ENCODE measurements at regions not wholly inside any gene's neighbourhood (a gene's known extent, or its start where the extent isn't known, plus 50 kb on each side); places are given as distances from the start of the nearest gene placed in this dataset.

DNA sequence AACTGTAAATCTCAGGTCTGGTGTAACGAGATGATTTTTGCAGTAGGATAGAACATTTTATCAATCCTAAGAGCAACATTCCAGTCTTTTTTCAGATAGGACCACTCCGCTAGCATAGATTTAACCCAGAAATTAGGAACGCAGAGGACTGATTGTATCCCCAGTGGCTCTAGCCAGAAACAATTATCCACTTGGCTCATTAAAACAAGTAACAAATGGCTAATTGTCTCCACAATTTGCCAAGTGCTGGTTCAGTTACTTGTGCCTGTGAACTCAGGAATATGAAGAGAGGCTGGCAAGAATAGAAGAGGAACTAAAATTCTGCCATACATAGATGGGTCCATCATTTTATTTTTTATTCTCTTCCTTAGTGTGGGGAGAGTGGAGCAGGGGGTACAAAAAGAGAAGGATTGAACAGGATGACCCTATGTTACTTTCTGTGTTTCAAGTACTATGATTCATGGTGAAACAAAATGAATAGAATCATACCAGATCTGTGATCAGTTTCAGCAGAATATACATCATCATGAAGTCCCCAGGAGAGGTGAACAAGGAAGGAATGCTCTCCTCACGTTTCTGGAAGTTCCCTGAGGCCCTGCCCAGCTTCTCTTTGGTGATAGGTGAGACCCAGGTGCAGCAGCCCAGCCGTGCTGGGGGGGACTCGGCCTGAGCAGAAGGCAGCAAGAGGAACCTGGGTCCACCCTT lies 121.6 kb downstream of the ARL4C start:
- H3K9me3 ChIP-seq (ENCODE audit: low read length): no peaks in the 10 kb centered on the region
- H3K4me3 ChIP-seq (ENCODE audit: low read depth, low read length, poor library complexity, severe bottlenecking): no peak overlapping the region
- peaks cover 25% of the 10 kb centered on the region for H3K4me1 ChIP-seq (ENCODE audit: insufficient read depth, low read length, poor library complexity, severe bottlenecking)
- no TSS peak for BruUV-seq (replicated peaks)
- CTCF ChIA-PET (ENCODE audit: unreplicated experiment): interaction anchor here (0.7 kb wide), 1 partner anchor 20 kb away, joined by 3 read pairs; no protein-coding TSS in a partner anchor
- H4K20me1 ChIP-seq (ENCODE audit: insufficient read depth, low read length): no peaks in the 10 kb centered on the region
- intact Hi-C loops (cut with micrococcal nuclease; ENCODE audit: unreplicated experiment): no loop called here
- no peak for DNase-seq (ENCODE audit: low spot score)
- no peak overlapping the region for H3K4me2 ChIP-seq (ENCODE audit: low read length)
- peak overlapping the region; percentile 43; the same call in 1 of the 2 replicates for H2AFZ ChIP-seq (ENCODE audit: low read length)
- H3K27ac ChIP-seq (ENCODE audit: low read depth, low read length, poor library complexity, severe bottlenecking): no peak overlapping the region
- H3K36me3 ChIP-seq (ENCODE audit: insufficient read depth, low read length): no peaks in the 10 kb centered on the region
- TF ChIP-seq EZH2phosphoT487 (IDR thresholded peaks at IDR 0.05; ENCODE audit: borderline replicate concordance, low read depth, low read length) (no peak), CTCF (conservative IDR thresholded peaks at IDR 0.05; ENCODE audit: low read length) (no peak)
- POLR2A ChIA-PET: interaction anchor here (0.6 to 1.0 kb wide), 2 partner anchors 19 to 38 kb away, joined by 3 read pairs; no protein-coding TSS in a partner anchor
- H3K79me2 ChIP-seq (ENCODE audit: insufficient read depth, low read depth, low read length): no peaks in the 10 kb centered on the region
- no peaks in the 10 kb centered on the region for H3K9me2 ChIP-seq (ENCODE audit: insufficient read depth, low read length)

DNA sequence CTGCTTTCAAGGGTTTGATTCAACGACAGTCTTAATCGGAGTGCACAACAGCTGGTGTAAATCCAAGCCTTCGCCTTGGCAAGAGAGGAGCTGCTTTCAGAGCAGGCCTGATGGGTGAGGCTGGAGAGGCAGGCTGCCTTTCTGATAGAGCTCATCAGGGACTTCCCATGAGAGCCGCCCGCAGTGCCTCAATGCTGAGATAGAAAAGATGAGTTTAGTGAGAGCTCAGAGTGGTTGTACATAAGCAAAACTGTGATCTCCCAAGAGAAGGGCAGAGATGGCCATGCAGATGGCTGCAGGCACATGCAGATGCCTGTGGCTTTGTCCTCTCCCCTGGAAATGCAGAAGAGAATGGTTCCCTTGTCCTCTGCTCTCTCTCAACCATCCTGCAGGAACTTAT lies 122.1 kb downstream of the ARL4C start:
- DNase-seq (ENCODE audit: low spot score): no peak
- H3K79me2 ChIP-seq (ENCODE audit: insufficient read depth, low read depth, low read length): no peaks in the 10 kb centered on the region
- TF ChIP-seq EZH2phosphoT487 (IDR thresholded peaks at IDR 0.05; ENCODE audit: borderline replicate concordance, low read depth, low read length) (no peak), CTCF (conservative IDR thresholded peaks at IDR 0.05; ENCODE audit: low read length) (no peak)
- no peak overlapping the region for H3K4me3 ChIP-seq (ENCODE audit: low read depth, low read length, poor library complexity, severe bottlenecking)
- intact Hi-C loops (cut with micrococcal nuclease; ENCODE audit: unreplicated experiment): no loop called here
- H3K9me2 ChIP-seq (ENCODE audit: insufficient read depth, low read length): no peaks in the 10 kb centered on the region
- no peaks in the 10 kb centered on the region for H3K36me3 ChIP-seq (ENCODE audit: insufficient read depth, low read length)
- H3K9me3 ChIP-seq (ENCODE audit: low read length): no peaks in the 10 kb centered on the region
- H3K4me2 ChIP-seq (ENCODE audit: low read length): no peak overlapping the region
- H4K20me1 ChIP-seq (ENCODE audit: insufficient read depth, low read length): no peaks in the 10 kb centered on the region
- no peak overlapping the region for H3K27ac ChIP-seq (ENCODE audit: low read depth, low read length, poor library complexity, severe bottlenecking)
- ChIA-PET POLR2A (interaction anchor here (0.6 to 1.4 kb wide), 4 partner anchors 11 to 39 kb away, joined by 3 to 4 read pairs (median 3); no protein-coding TSS in a partner anchor), CTCF (ENCODE audit: unreplicated experiment) (interaction anchor here (0.7 kb wide), 1 partner anchor 20 kb away, joined by 3 read pairs; no protein-coding TSS in a partner anchor)
- BruUV-seq (replicated peaks): no TSS peak
- no peak overlapping the region for H2AFZ ChIP-seq (ENCODE audit: low read length)
- peaks cover 26% of the 10 kb centered on the region for H3K4me1 ChIP-seq (ENCODE audit: insufficient read depth, low read length, poor library complexity, severe bottlenecking)

- POLR2A ChIA-PET: interaction anchor here (0.6 to 1.5 kb wide), 6 partner anchors 11 to 217 kb away, joined by 3 to 4 read pairs (median 3); no protein-coding TSS in a partner anchor
- CTCF ChIA-PET (ENCODE audit: unreplicated experiment): interaction anchor here (1.4 kb wide), 1 partner anchor 84 kb away, joined by 3 read pairs; no protein-coding TSS in a partner anchor
- H3K4me1 ChIP-seq (ENCODE audit: insufficient read depth, low read length, poor library complexity, severe bottlenecking): peaks cover 27% of the 10 kb centered on the region
- TF ChIP-seq CTCF (conservative IDR thresholded peaks at IDR 0.05; ENCODE audit: low read length) (no peak), EZH2phosphoT487 (IDR thresholded peaks at IDR 0.05; ENCODE audit: borderline replicate concordance, low read depth, low read length) (no peak)
- no peak overlapping the region for H3K4me2 ChIP-seq (ENCODE audit: low read length)
- H3K36me3 ChIP-seq (ENCODE audit: insufficient read depth, low read length): no peaks in the 10 kb centered on the region
- intact Hi-C loops (cut with micrococcal nuclease; ENCODE audit: unreplicated experiment): no loop called here
- DNase-seq (ENCODE audit: low spot score): no peak
- no peak overlapping the region for H3K4me3 ChIP-seq (ENCODE audit: low read depth, low read length, poor library complexity, severe bottlenecking)
- no peaks in the 10 kb centered on the region for H4K20me1 ChIP-seq (ENCODE audit: insufficient read depth, low read length)
- no TSS peak for BruUV-seq (replicated peaks)
- no peaks in the 10 kb centered on the region for H3K9me3 ChIP-seq (ENCODE audit: low read length)
- no peaks in the 10 kb centered on the region for H3K79me2 ChIP-seq (ENCODE audit: insufficient read depth, low read depth, low read length)
- H3K9me2 ChIP-seq (ENCODE audit: insufficient read depth, low read length): no peaks in the 10 kb centered on the region
- no peak overlapping the region for H2AFZ ChIP-seq (ENCODE audit: low read length)
- H3K27ac ChIP-seq (ENCODE audit: low read depth, low read length, poor library complexity, severe bottlenecking): no peak overlapping the region
These were observed 122.8 kb downstream of the ARL4C start for GRCh38 chr2:234374150-234374508.
